HCT116 (cell line): ENCODE measurements at regions not wholly inside any gene's neighbourhood (a gene's known extent, or its start where the extent isn't known, plus 50 kb on each side); places are given as distances from the start of the nearest gene placed in this dataset.

ENCODE experiments used
- ATAC-seq: fragments of 200-7000 bp; cut with Tn5 transposase; 2 replicates; pipeline ENCODE4 v1.9.1; 2020; ENCODE audit warnings: mild to moderate bottlenecking, moderate library complexity
- BruUV-seq: library from RNA; stranded (reverse); fragments of 400-500 nt; replicated peaks from 2 replicates; lab custom pipeline; 2021; lab: Mats Ljungman, UMichigan
- CTCF ChIA-PET: fragments of 300-600 bp; sonication (Branson Sonifier 250); formaldehyde crosslinking; loops from one replicate; lab custom pipeline; 2021; ENCODE audit warnings: antibody characterized with exemption; lab: Charles Lee
- POLR2A ChIA-PET: fragments of 300-600, 350-600 bp; sonication (Branson Sonifier 250); formaldehyde crosslinking; loops from one replicate; lab custom pipeline; 2021; ENCODE audit warnings: antibody characterized with exemption; lab: Charles Lee
- RAD21 ChIA-PET, 2 experiments: fragments of 300-600 bp; sonication (Branson Sonifier 250); formaldehyde crosslinking; loops; one replicate each; lab custom pipeline; 2023; ENCODE audit warnings: low total read pairs in 2 of 2; ENCODE audit not compliant: uncharacterized antibody in 2 of 2, unreplicated experiment in 2 of 2, low non-redundant PET in 1 of 2; lab: Charles Lee
- DNase-seq: peaks from one replicate; pipeline ENCODE4 v3.0.0-alpha.2; 2010; ENCODE audit warnings: low read depth, low spot score
- H2AFZ ChIP-seq: fragments of 200-600 bp; shearing (Covaris generic), sonication (generic); 2 replicates; pipeline ENCODE4 v1.6.1; 2017; ENCODE audit warnings: low read depth, mixed run types, mixed read lengths, antibody characterized with exemption, low read length; ENCODE audit not compliant: poor library complexity, severe bottlenecking
- H3K27ac ChIP-seq: 2 replicates; pipeline ENCODE4 v1.5.1; 2012; ENCODE audit warnings: low read depth, low read length
- H3K27me3 ChIP-seq: fragments of 200-600 bp; sonication (generic); 2 replicates; pipeline ENCODE4 v1.6.1; 2016; ENCODE audit warnings: mixed run types, low read length, mixed read lengths; ENCODE audit not compliant: insufficient read depth
- H3K36me3 ChIP-seq, 2 experiments: fragments of 200-500 bp in 1 of 2; fragments of 200-600 bp in 1 of 2; sonication (Bioruptor generic) in 1 of 2; sonication (generic) in 1 of 2; 2 replicates each; pipeline versions ENCODE4 v1.5.1 to v1.6.1; 2014 to 2016; ENCODE audit warnings: low read length in 2 of 2, inconsistent platforms in 1 of 2, mixed read lengths in 1 of 2, mixed run types in 1 of 2; ENCODE audit not compliant: insufficient read depth in 2 of 2, control insufficient read depth in 1 of 2
- H3K4me1 ChIP-seq, 2 experiments: fragments of 200-600 bp in 1 of 2; sonication (generic) in 1 of 2; 2 replicates each; pipeline versions ENCODE4 v1.5.1 to v1.6.1; 2012 to 2017; ENCODE audit warnings: low read length in 2 of 2, inconsistent platforms in 1 of 2, mild to moderate bottlenecking in 1 of 2, mixed read lengths in 1 of 2, mixed run types in 1 of 2, moderate library complexity in 1 of 2; ENCODE audit not compliant: insufficient read depth in 2 of 2, control insufficient read depth in 1 of 2
- H3K4me2 ChIP-seq: fragments of 200-600 bp; sonication (generic); 2 replicates; pipeline ENCODE4 v1.6.1; 2017; ENCODE audit warnings: mixed run types, low read length, mixed read lengths
- H3K4me3 ChIP-seq, 2 experiments: fragments of 200-600 bp in 1 of 2; sonication (generic) in 1 of 2; replicated peaks in 1 of 2; 2 replicates each; pipeline ENCODE4 v1.5.1; 2011 to 2016; ENCODE audit warnings: low read length in 2 of 2, control low read depth in 1 of 2, low read depth in 1 of 2, mild to moderate bottlenecking in 1 of 2, mixed read lengths in 1 of 2, mixed run types in 1 of 2
- H3K79me2 ChIP-seq: fragments of 200-600 bp; sonication (generic); 2 replicates; pipeline ENCODE4 v1.6.1; 2017; ENCODE audit warnings: mild to moderate bottlenecking, mixed run types, low read length, moderate library complexity, mixed read lengths; ENCODE audit not compliant: insufficient read depth
- H3K9ac ChIP-seq: fragments of 200-600 bp; sonication (generic); 2 replicates; pipeline ENCODE4 v1.6.1; 2016; ENCODE audit warnings: low read length, mixed read lengths
- H3K9me2 ChIP-seq: fragments of 200-600 bp; sonication (generic), shearing (Covaris generic); 2 replicates; pipeline ENCODE4 v1.6.1; 2017; ENCODE audit warnings: mixed run types, mild to moderate bottlenecking, moderate library complexity; ENCODE audit not compliant: insufficient read depth
- H3K9me3 ChIP-seq, 2 experiments: fragments of 200-500 bp in 1 of 2; fragments of 200-600 bp in 1 of 2; sonication (Bioruptor generic) in 1 of 2; sonication (generic) in 1 of 2; 2 replicates each; pipeline ENCODE4 v1.6.1; 2014 to 2017; ENCODE audit warnings: low read length in 2 of 2, mixed read lengths in 2 of 2, inconsistent platforms in 1 of 2, low read depth in 1 of 2, mild to moderate bottlenecking in 1 of 2, mixed run types in 1 of 2, moderate library complexity in 1 of 2; ENCODE audit not compliant: control insufficient read depth in 1 of 2, insufficient read depth in 1 of 2
- H4K20me1 ChIP-seq: fragments of 200-600 bp; sonication (generic), shearing (Covaris generic); 2 replicates; pipeline ENCODE4 v1.6.1; 2017; ENCODE audit warnings: mixed run types, mild to moderate bottlenecking, moderate library complexity; ENCODE audit not compliant: insufficient read depth
- ATF3 ChIP-seq: IDR thresholded peaks from 2 replicates; pipeline ENCODE4 v1.6.1; 2012
- CBX3 ChIP-seq: IDR thresholded peaks from 2 replicates; pipeline ENCODE4 v1.6.1; 2012; ENCODE audit warnings: low read depth
- CTCF ChIP-seq, 3 experiments: fragments of 200-600 bp in 1 of 3; sonication (generic) in 1 of 3; IDR thresholded peaks in 2 of 3; conservative IDR thresholded peaks in 1 of 3; 2 replicates each; pipeline ENCODE4 v1.5.1; 2012 to 2017; ENCODE audit warnings: low read depth in 2 of 3, low read length in 2 of 3, antibody characterized with exemption in 1 of 3, borderline replicate concordance in 1 of 3, control low read depth in 1 of 3, mild to moderate bottlenecking in 1 of 3, mixed read lengths in 1 of 3, mixed run types in 1 of 3, moderate library complexity in 1 of 3; ENCODE audit not compliant: insufficient read depth in 1 of 3
- EZH2 ChIP-seq: fragments of 200-600 bp; sonication (generic); IDR thresholded peaks from 2 replicates; pipeline ENCODE4 v1.6.1; 2017; ENCODE audit warnings: antibody characterized with exemption, mixed run types
- EZH2phosphoT487 ChIP-seq: fragments of 200-600 bp; IDR thresholded peaks from 2 replicates; pipeline ENCODE4 v1.6.1; 2018; ENCODE audit warnings: antibody characterized with exemption, borderline replicate concordance
- JUND ChIP-seq: IDR thresholded peaks from 2 replicates; pipeline ENCODE4 v1.6.1; 2012
- MAX ChIP-seq: IDR thresholded peaks from 2 replicates; pipeline ENCODE4 v1.6.1; 2012
- POLR2AphosphoS5 ChIP-seq: IDR thresholded peaks from 2 replicates; pipeline ENCODE4 v1.6.1; 2011; ENCODE audit warnings: mild to moderate bottlenecking, low read depth, low read length, moderate library complexity
- RAD21 ChIP-seq: IDR thresholded peaks from 2 replicates; pipeline ENCODE4 v1.6.1; 2012; ENCODE audit warnings: low read depth, mild to moderate bottlenecking
- SIN3A ChIP-seq: IDR thresholded peaks from 2 replicates; pipeline ENCODE4 v1.6.1; 2012; ENCODE audit warnings: low read depth
- SRF ChIP-seq: IDR thresholded peaks from 2 replicates; pipeline ENCODE4 v1.6.1; 2012; ENCODE audit warnings: low read depth
- YY1 ChIP-seq: IDR thresholded peaks from 2 replicates; pipeline ENCODE4 v1.6.1; 2011; ENCODE audit warnings: low read length, low read depth, moderate library complexity, mild to moderate bottlenecking; ENCODE audit not compliant: insufficient replicate concordance; ENCODE audit errors: extremely low read depth
- ZFX ChIP-seq: fragments of 450-650 bp; IDR thresholded peaks from 2 replicates; pipeline ENCODE4 v1.6.1; 2017
- ZNF274 ChIP-seq: fragments of 200-500 bp; sonication (Bioruptor generic); IDR thresholded peaks from 2 replicates; pipeline ENCODE4 v1.6.1; 2014; ENCODE audit warnings: mild to moderate bottlenecking, low read depth, low read length, inconsistent platforms
- intact Hi-C: fragments of 100-400 bp; cut with micrococcal nuclease; formaldehyde crosslinking; loops from 2 replicates; pipeline ENCODE4 v1.10.0; 2022
- TF ChIP-seq, protein P1 (sequence below): IDR thresholded peaks from 2 replicates; pipeline ENCODE4 v1.6.1; 2012; ENCODE audit warnings: low read depth

GRCh38 chr5:158170060-158170459 lies 311.1 kb upstream of the CLINT1 start:
- no peaks in the 10 kb centered on the region for H3K79me2 ChIP-seq
- no peak overlapping the region for H2AFZ ChIP-seq
- no peaks in the 10 kb centered on the region for H3K4me1 ChIP-seq
- no peak overlapping the region for H3K27ac ChIP-seq
- no TSS peak for BruUV-seq
- ATAC-seq (no peak), DNase-seq (no peak)
- no peak overlapping the region for H3K9ac ChIP-seq
- H3K9me2 ChIP-seq, result no peaks in the 10 kb centered on the region
- no peaks in the 10 kb centered on the region for H3K36me3 ChIP-seq
- H3K9me3 ChIP-seq, result no peaks in the 10 kb centered on the region
- H3K4me3 ChIP-seq, result no peak overlapping the region
- TF ChIP-seq POLR2AphosphoS5, result no peak
- no peak for TF ChIP-seq ZFX
- no peak for TF ChIP-seq EZH2
- TF ChIP-seq EZH2phosphoT487, result no peak
- TF ChIP-seq YY1, result no peak
- TF ChIP-seq, protein P1, sequence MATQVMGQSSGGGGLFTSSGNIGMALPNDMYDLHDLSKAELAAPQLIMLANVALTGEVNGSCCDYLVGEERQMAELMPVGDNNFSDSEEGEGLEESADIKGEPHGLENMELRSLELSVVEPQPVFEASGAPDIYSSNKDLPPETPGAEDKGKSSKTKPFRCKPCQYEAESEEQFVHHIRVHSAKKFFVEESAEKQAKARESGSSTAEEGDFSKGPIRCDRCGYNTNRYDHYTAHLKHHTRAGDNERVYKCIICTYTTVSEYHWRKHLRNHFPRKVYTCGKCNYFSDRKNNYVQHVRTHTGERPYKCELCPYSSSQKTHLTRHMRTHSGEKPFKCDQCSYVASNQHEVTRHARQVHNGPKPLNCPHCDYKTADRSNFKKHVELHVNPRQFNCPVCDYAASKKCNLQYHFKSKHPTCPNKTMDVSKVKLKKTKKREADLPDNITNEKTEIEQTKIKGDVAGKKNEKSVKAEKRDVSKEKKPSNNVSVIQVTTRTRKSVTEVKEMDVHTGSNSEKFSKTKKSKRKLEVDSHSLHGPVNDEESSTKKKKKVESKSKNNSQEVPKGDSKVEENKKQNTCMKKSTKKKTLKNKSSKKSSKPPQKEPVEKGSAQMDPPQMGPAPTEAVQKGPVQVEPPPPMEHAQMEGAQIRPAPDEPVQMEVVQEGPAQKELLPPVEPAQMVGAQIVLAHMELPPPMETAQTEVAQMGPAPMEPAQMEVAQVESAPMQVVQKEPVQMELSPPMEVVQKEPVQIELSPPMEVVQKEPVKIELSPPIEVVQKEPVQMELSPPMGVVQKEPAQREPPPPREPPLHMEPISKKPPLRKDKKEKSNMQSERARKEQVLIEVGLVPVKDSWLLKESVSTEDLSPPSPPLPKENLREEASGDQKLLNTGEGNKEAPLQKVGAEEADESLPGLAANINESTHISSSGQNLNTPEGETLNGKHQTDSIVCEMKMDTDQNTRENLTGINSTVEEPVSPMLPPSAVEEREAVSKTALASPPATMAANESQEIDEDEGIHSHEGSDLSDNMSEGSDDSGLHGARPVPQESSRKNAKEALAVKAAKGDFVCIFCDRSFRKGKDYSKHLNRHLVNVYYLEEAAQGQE, result no peak
- TF ChIP-seq RAD21, result no peak
- no peak for TF ChIP-seq JUND
- no peak for TF ChIP-seq SRF
- no peak for TF ChIP-seq ZNF274
- no peak for TF ChIP-seq ATF3
- TF ChIP-seq SIN3A, result no peak
- TF ChIP-seq CTCF (IDR thresholded peaks at IDR 0.05 in 2 of 3, conservative IDR thresholded peaks at IDR 0.05 in 1 of 3; ENCODE audit: borderline replicate concordance in 1 of 3, insufficient read depth in 1 of 3, low read depth in 2 of 3, low read length in 2 of 3), result no peak
- no peak for TF ChIP-seq MAX
- no peak for TF ChIP-seq CBX3
- TF ChIP-seq, all 23 proteins: peak for 0
- no peak overlapping the region for H3K4me2 ChIP-seq
- ChIA-PET RAD21 (no interaction called here), POLR2A (no interaction called here), CTCF (no interaction called here)
- peaks cover 29% of the 10 kb centered on the region; the same call in 1 of the 2 replicates for H3K27me3 ChIP-seq
- intact Hi-C loops, result no loop called here
- H4K20me1 ChIP-seq, result no peaks in the 10 kb centered on the region
